ENCODE measurements at regions not wholly inside any gene's neighbourhood (a gene's known extent, or its start where the extent isn't known, plus 50 kb on each side); places are given as distances from the start of the nearest gene placed in this dataset.
"Not testable (repeated sequence)": the region's sequence is repeated elsewhere in the genome, so short reads cannot be mapped to it uniquely, and the experiment has no call there.

GRCh38 chr21:28068455-28069358, 924.0 kb downstream of the LTN1 start:
- Histone ChIP-seq H3K27me3 (no peaks in the 10 kb centered on the region), H3K36me3 (no peaks in the 10 kb centered on the region), H3K4me1 (ENCODE audit: insufficient read depth) (peaks cover 5% of the 10 kb centered on the region), H3K27ac (peak overlapping the region in 1 of 2 donors; percentile 27), H3K9me3 (no peaks in the 10 kb centered on the region), H3K4me3 (no peak overlapping the region)
- TF ChIP-seq EP300 (IDR thresholded peaks at IDR 0.05) = no peak
- TF ChIP-seq POLR2A (IDR thresholded peaks at IDR 0.05) = no peak
- TF ChIP-seq CTCF (IDR thresholded peaks at IDR 0.05) = no peak
- intact Hi-C loops (cut with DNase I) = no loop called here
- no peak for DNase-seq
- WGBS, 3 donors = 38 to 51% (median 41%) methylated on average over 4 of the region's 4 CpGs

GRCh38 chr21:28066596-28067387, 925.9 kb downstream of the LTN1 start:
- Histone ChIP-seq H3K4me1 (ENCODE audit: insufficient read depth) (peaks cover 5% of the 10 kb centered on the region), H3K36me3 (no peaks in the 10 kb centered on the region), H3K27ac (peak overlapping the region in 1 of 2 donors; percentile 2), H3K4me3 (no peak overlapping the region), H3K9me3 (no peaks in the 10 kb centered on the region), H3K27me3 (no peaks in the 10 kb centered on the region)
- DNase-seq = no peak
- 54 to 71% (median 61%) methylated on average over 7 of the region's 7 CpGs for WGBS, 3 donors
- intact Hi-C loops (cut with DNase I) = no loop called here
- TF ChIP-seq CTCF (IDR thresholded peaks at IDR 0.05) (no peak), EP300 (IDR thresholded peaks at IDR 0.05) (no peak), POLR2A (IDR thresholded peaks at IDR 0.05) (no peak)

GRCh38 chr21:28066076-28066475, 926.6 kb downstream of the LTN1 start:
- intact Hi-C loops (cut with DNase I) = no loop called here
- no peaks in the 10 kb centered on the region for H3K27me3 ChIP-seq
- TF ChIP-seq CTCF (IDR thresholded peaks at IDR 0.05) (no peak), POLR2A (IDR thresholded peaks at IDR 0.05) (no peak), EP300 (IDR thresholded peaks at IDR 0.05) (no peak)
- no peaks in the 10 kb centered on the region for H3K9me3 ChIP-seq
- no peak overlapping the region for H3K27ac ChIP-seq
- 4 to 18% (median 11%) methylated on average over 1 of the region's 1 CpG for WGBS, 3 donors
- no peaks in the 10 kb centered on the region for H3K36me3 ChIP-seq
- H3K4me3 ChIP-seq = no peak overlapping the region
- H3K4me1 ChIP-seq (ENCODE audit: insufficient read depth) = peaks cover 5% of the 10 kb centered on the region
- no peak for DNase-seq

- no peaks in the 10 kb centered on the region for H3K36me3 ChIP-seq
- peaks cover 4% of the 10 kb centered on the region for H3K4me1 ChIP-seq (ENCODE audit: insufficient read depth)
- no peak for DNase-seq
- H3K4me3 ChIP-seq = no peak overlapping the region
- no peak for TF ChIP-seq CTCF (IDR thresholded peaks at IDR 0.05)
- no peak for TF ChIP-seq POLR2A (IDR thresholded peaks at IDR 0.05)
- TF ChIP-seq EP300 (IDR thresholded peaks at IDR 0.05) = no peak
- no peak overlapping the region for H3K27ac ChIP-seq
- 94 to 95% (median 95%) methylated on average over 6 of the region's 6 CpGs for WGBS, 3 donors
- no peaks in the 10 kb centered on the region for H3K9me3 ChIP-seq
- intact Hi-C loops (cut with DNase I) = no loop called here
- no peaks in the 10 kb centered on the region for H3K27me3 ChIP-seq
Observed at GRCh38 chr21:28063241-28064216, 929.1 kb downstream of the LTN1 start.

- 24 to 38% (median 30%) methylated on average over 1 of the region's 1 CpG for WGBS, 3 donors
- H3K4me3 ChIP-seq; H3K9me3 ChIP-seq; H3K27me3 ChIP-seq; H3K4me1 ChIP-seq (ENCODE audit: insufficient read depth); H3K36me3 ChIP-seq; DNase-seq; H3K27ac ChIP-seq: not testable (repeated sequence)
- intact Hi-C loops (cut with DNase I) = loop anchor here in 1 of 4 donors (10.0 kb wide), 1 partner anchor 692 kb away; no protein-coding TSS in a partner anchor
Observed at GRCh38 chr21:28052956-28053355, 939.7 kb downstream of the LTN1 start.
